H1 (cell line): ENCODE measurements at regions not wholly inside any gene's neighbourhood (a gene's known extent, or its start where the extent isn't known, plus 50 kb on each side); places are given as distances from the start of the nearest gene placed in this dataset.

Experiments
- BCL11A ChIP-seq, 2 experiments: IDR thresholded peaks; one replicate each; pipeline ENCODE4 v1.6.1; 2011; ENCODE audit warnings: low read depth in 2 of 2, low read length in 2 of 2, mild to moderate bottlenecking in 2 of 2
- CBX5 ChIP-seq: fragments of 300-800, 300-1000 bp; sonication (generic); IDR thresholded peaks from 2 replicates; pipeline ENCODE4 v1.7.1; 2016; ENCODE audit warnings: antibody characterized with exemption, low read length, low read depth
- CTCF ChIP-seq, 3 experiments: IDR thresholded peaks; 1 replicate in 2 of 3; 2 replicates in 1 of 3; pipeline versions ENCODE4 v1.5.1 to v1.6.1; 2011; ENCODE audit warnings: low read length in 3 of 3, mild to moderate bottlenecking in 3 of 3, inconsistent platforms in 2 of 3, low read depth in 1 of 3, moderate library complexity in 1 of 3; ENCODE audit not compliant: insufficient read depth in 1 of 3; ENCODE audit errors: control extremely low read depth in 1 of 3
- EZH2 ChIP-seq: fragments of 200-600 bp; sonication (generic); IDR thresholded peaks from 2 replicates; pipeline ENCODE4 v1.7.1; 2012; ENCODE audit warnings: low read depth, mild to moderate bottlenecking, moderate library complexity, low read length, inconsistent platforms; ENCODE audit not compliant: severe bottlenecking
- POLR2AphosphoS5 ChIP-seq: IDR thresholded peaks from 2 replicates; pipeline ENCODE4 v1.6.1; 2011; ENCODE audit warnings: low read depth, low read length
- RAD21 ChIP-seq, 2 experiments: IDR thresholded peaks in 1 of 2; conservative IDR thresholded peaks in 1 of 2; 2 replicates each; pipeline ENCODE4 v1.6.1; 2011; ENCODE audit warnings: low read depth in 2 of 2, low read length in 2 of 2, improper control_type of control experiment in 1 of 2, inconsistent platforms in 1 of 2, mild to moderate bottlenecking in 1 of 2, moderate library complexity in 1 of 2
- RFX5 ChIP-seq: IDR thresholded peaks from 2 replicates; pipeline ENCODE4 v1.6.1; 2011; ENCODE audit warnings: low read depth, low read length, improper control_type of control experiment, borderline replicate concordance
- RXRA ChIP-seq: IDR thresholded peaks from 2 replicates; pipeline ENCODE4 v1.6.1; 2011; ENCODE audit warnings: low read depth, mild to moderate bottlenecking, low read length, moderate library complexity; ENCODE audit not compliant: insufficient read depth
- SUZ12 ChIP-seq: fragments of 200-600 bp; sonication (generic); IDR thresholded peaks from 2 replicates; pipeline ENCODE4 v1.6.1; 2012; ENCODE audit warnings: mild to moderate bottlenecking, inconsistent platforms, low read length, moderate library complexity, mixed read lengths

- no peak for TF ChIP-seq EZH2
- TF ChIP-seq CTCF (IDR thresholded peaks at IDR 0.05; ENCODE audit: control extremely low read depth in 1 of 3, insufficient read depth in 1 of 3, low read depth in 1 of 3, low read length in 3 of 3) = no peak
- TF ChIP-seq RFX5 = no peak
- no peak for TF ChIP-seq SUZ12
- TF ChIP-seq RAD21 (IDR thresholded peaks at IDR 0.05 in 1 of 2, conservative IDR thresholded peaks at IDR 0.05 in 1 of 2; ENCODE audit: low read depth in 2 of 2, low read length in 2 of 2) = no peak
- TF ChIP-seq CBX5 = no peak
- TF ChIP-seq RXRA = no peak
- no peak for TF ChIP-seq POLR2AphosphoS5
- no peak for TF ChIP-seq BCL11A (IDR thresholded peaks at IDR 0.05; ENCODE audit: low read depth in 2 of 2, low read length in 2 of 2)
Observed at GRCh38 chr4:117588771-117589170, 445.5 kb upstream of the NDST3 start.
